ENCODE measurements at regions not wholly inside any gene's neighbourhood (a gene's known extent, or its start where the extent isn't known, plus 50 kb on each side); places are given as distances from the start of the nearest gene placed in this dataset.

DNA sequence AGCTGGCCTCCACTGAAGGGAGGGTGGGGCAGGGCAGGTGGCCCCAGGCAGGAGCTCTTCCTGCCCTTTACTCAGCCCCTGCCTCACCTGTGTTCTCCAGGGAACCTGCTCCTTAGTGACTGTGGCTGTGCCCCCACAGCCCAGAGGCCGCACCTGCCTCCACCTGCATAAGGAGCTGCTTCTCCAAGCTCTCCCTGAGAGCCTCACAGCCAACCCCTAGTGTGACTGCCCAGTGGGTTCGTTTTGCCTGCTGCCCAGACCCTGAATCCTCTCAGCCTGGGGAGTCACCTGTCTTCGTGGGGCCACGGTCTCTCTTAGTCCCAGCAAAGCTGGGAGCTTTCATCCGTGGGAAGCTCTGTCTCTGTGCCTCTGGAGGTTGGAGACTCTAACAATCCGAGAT is 94.4 kb downstream of the GLRX3 start:
- 54% methylated on average over 4 of the region's 6 CpGs; no CpG with 5 or more reads in 1 of the 2 experiments for WGBS, 2 experiments (ENCODE audit: extremely low coverage in 2 of 2, insufficient read length in 1 of 2)
- no peak overlapping the region for H3K9ac ChIP-seq (ENCODE audit: low read depth, low read length)
- ChIA-PET POLR2A (ENCODE audit: unreplicated experiment) (no interaction called here), CTCF (no interaction called here)
- TF ChIP-seq, protein P1, sequence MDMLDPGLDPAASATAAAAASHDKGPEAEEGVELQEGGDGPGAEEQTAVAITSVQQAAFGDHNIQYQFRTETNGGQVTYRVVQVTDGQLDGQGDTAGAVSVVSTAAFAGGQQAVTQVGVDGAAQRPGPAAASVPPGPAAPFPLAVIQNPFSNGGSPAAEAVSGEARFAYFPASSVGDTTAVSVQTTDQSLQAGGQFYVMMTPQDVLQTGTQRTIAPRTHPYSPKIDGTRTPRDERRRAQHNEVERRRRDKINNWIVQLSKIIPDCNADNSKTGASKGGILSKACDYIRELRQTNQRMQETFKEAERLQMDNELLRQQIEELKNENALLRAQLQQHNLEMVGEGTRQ (IDR thresholded peaks at IDR 0.05; ENCODE audit: low read depth, low read length): no peak
- TF ChIP-seq MXI1 (IDR thresholded peaks at IDR 0.05; ENCODE audit: borderline replicate concordance, low read depth, low read length): no peak
- in situ Hi-C loops (cut with MboI; ENCODE audit: low sequenced_read_pairs): no loop called here
- no peak overlapping the region for H3K4ac ChIP-seq (ENCODE audit: low read depth, low read length)
- no peaks in the 10 kb centered on the region for H3K36me3 ChIP-seq (ENCODE audit: control insufficient read depth, insufficient read depth, low read length)
- H2AK9ac ChIP-seq (replicated peaks; ENCODE audit: low read depth, low read length, poor library complexity): no peak overlapping the region
- H3K9me3 ChIP-seq (ENCODE audit: control insufficient read depth, insufficient read depth, low read length): peaks cover 50% of the 10 kb centered on the region
- intact Hi-C loops (cut with micrococcal nuclease): no loop called here
- H3K56ac ChIP-seq (ENCODE audit: extremely low read depth, insufficient read depth, low read length): no peak overlapping the region
- ATAC-seq (ENCODE audit: low read depth): no peak
- no peak overlapping the region for H3K4me2 ChIP-seq (ENCODE audit: low read depth, low read length)
- no peak overlapping the region for H3K14ac ChIP-seq (replicated peaks; ENCODE audit: low read depth, low read length)
- no peak overlapping the region for H2AK5ac ChIP-seq (ENCODE audit: low read depth, low read length)
- H4K8ac ChIP-seq (ENCODE audit: low read depth in 2 of 2, low read length in 2 of 2): no peak overlapping the region
- dilution Hi-C loops (cut with HindIII; ENCODE audit: low sequenced_read_pairs, unreplicated experiment): no loop called here
- H3K4me3 ChIP-seq (ENCODE audit: insufficient read depth, low read depth, low read length): no peak overlapping the region
- no peaks in the 10 kb centered on the region for H3K9me1 ChIP-seq (ENCODE audit: insufficient read depth, low read length)
- H4K5ac ChIP-seq (ENCODE audit: low read depth, low read length): no peak overlapping the region
- BruUV-seq (replicated peaks): no TSS peak
- H3K27me3 ChIP-seq (ENCODE audit: control insufficient read depth, insufficient read depth, low read length): no peaks in the 10 kb centered on the region
- H2BK20ac ChIP-seq (ENCODE audit: low read depth, low read length): no peak overlapping the region
- H3K4me1 ChIP-seq (ENCODE audit: control insufficient read depth, insufficient read depth, low read length): no peaks in the 10 kb centered on the region
- H2BK120ac ChIP-seq (ENCODE audit: low read depth, low read length): no peak overlapping the region
- H2AFZ ChIP-seq (replicated peaks; ENCODE audit: low read length, poor library complexity): no peak overlapping the region
- no peak overlapping the region for H3K27ac ChIP-seq (ENCODE audit: insufficient read depth, low read length)
- no peak overlapping the region for H2BK5ac ChIP-seq (ENCODE audit: low read depth, low read length, poor library complexity, severe bottlenecking)
- no peak overlapping the region for H4K91ac ChIP-seq (ENCODE audit: insufficient read depth, low read depth, low read length)
- H3K18ac ChIP-seq (ENCODE audit: low read depth, low read length): no peak overlapping the region
- no peak overlapping the region for H2BK15ac ChIP-seq (ENCODE audit: low read depth, low read length)
- no peaks in the 10 kb centered on the region for H3K79me1 ChIP-seq (ENCODE audit: low read depth in 1 of 2, low read length in 2 of 2)
- DNase-seq: no peak
- no peak overlapping the region for H3K23ac ChIP-seq (ENCODE audit: low read depth, low read length)
- H4K20me1 ChIP-seq (ENCODE audit: insufficient read depth, low read length): no peaks in the 10 kb centered on the region
